Upper lobe of left lung (tissue), 4 donors: ENCODE measurements at regions not wholly inside any gene's neighbourhood (a gene's known extent, or its start where the extent isn't known, plus 50 kb on each side); places are given as distances from the start of the nearest gene placed in this dataset.

Experiments used
- CTCF ChIP-seq, 6 experiments: fragments of 450-650 bp in 4 of 6; fragments of 200-600 bp in 2 of 6; sonication (generic) in 2 of 6; IDR thresholded peaks; one replicate each; pipeline ENCODE4 v1.5.1; 2016 to 2019; ENCODE audit warnings: antibody characterized with exemption in 6 of 6
- POLR2A ChIP-seq, 4 donors: fragments of 450-650 bp; IDR thresholded peaks; one replicate each; pipeline ENCODE4 v1.5.1; 2016 to 2017; ENCODE audit warnings: antibody characterized with exemption in 4 of 4, mild to moderate bottlenecking in 2 of 4

- no peak for TF ChIP-seq CTCF (IDR thresholded peaks at IDR 0.05)
- no peak for TF ChIP-seq POLR2A (IDR thresholded peaks at IDR 0.05)
Measured at GRCh38 chr21:31429506-31429905, 85.4 kb upstream of the TIAM1 start.
